ENCODE measurements at regions not wholly inside any gene's neighbourhood (a gene's known extent, or its start where the extent isn't known, plus 50 kb on each side); places are given as distances from the start of the nearest gene placed in this dataset.

- DNase-seq (ENCODE audit: low read depth in 4 of 4, low spot score in 2 of 4) = no peak
These were observed 230.9 kb upstream of the CD96 start for GRCh38 chr3:111311126-111311525.

- DNase-seq (ENCODE audit: low read depth in 4 of 4, low spot score in 2 of 4) = no peak
These were observed 230.2 kb upstream of the CD96 start for GRCh38 chr3:111311709-111312235.

GRCh38 chr3:111314181-111314873 lies 227.7 kb upstream of the CD96 start:
- peak in 1 of 4 donors; percentile 13 for DNase-seq (ENCODE audit: low read depth in 4 of 4, low spot score in 2 of 4)

- DNase-seq (ENCODE audit: low read depth in 4 of 4, low spot score in 2 of 4) = no peak
These were observed 227.1 kb upstream of the CD96 start for GRCh38 chr3:111314898-111315297.

GRCh38 chr3:111315930-111316587 lies 225.9 kb upstream of the CD96 start:
- no peak for DNase-seq (ENCODE audit: low read depth in 4 of 4, low spot score in 2 of 4)

GRCh38 chr3:111318289-111318688 lies 223.7 kb upstream of the CD96 start:
- no peak for DNase-seq (ENCODE audit: low read depth in 4 of 4, low spot score in 2 of 4)

- no peak for DNase-seq (ENCODE audit: low read depth in 4 of 4, low spot score in 2 of 4)
These were observed 222.4 kb upstream of the CD96 start for GRCh38 chr3:111319598-111319997.

GRCh38 chr3:111321786-111322185 lies 220.2 kb upstream of the CD96 start:
- no peak for DNase-seq (ENCODE audit: low read depth in 4 of 4, low spot score in 2 of 4)

GRCh38 chr3:111323019-111323418 lies 219.0 kb upstream of the CD96 start:
- DNase-seq (ENCODE audit: low read depth in 4 of 4, low spot score in 2 of 4) = no peak

- DNase-seq (ENCODE audit: low read depth in 4 of 4, low spot score in 2 of 4) = no peak
These were observed 217.8 kb upstream of the CD96 start for GRCh38 chr3:111324151-111324550.

- no peak for DNase-seq (ENCODE audit: low read depth in 4 of 4, low spot score in 2 of 4)
These were observed 217.4 kb upstream of the CD96 start for GRCh38 chr3:111324645-111325044.

GRCh38 chr3:111325160-111325718 lies 216.8 kb upstream of the CD96 start:
- no peak for DNase-seq (ENCODE audit: low read depth in 4 of 4, low spot score in 2 of 4)

- no peak for DNase-seq (ENCODE audit: low read depth in 4 of 4, low spot score in 2 of 4)
These were observed 215.6 kb upstream of the CD96 start for GRCh38 chr3:111326144-111326995.

GRCh38 chr3:111331306-111331705 lies 210.7 kb upstream of the CD96 start:
- no peak for DNase-seq (ENCODE audit: low read depth in 4 of 4, low spot score in 2 of 4)

GRCh38 chr3:111331912-111332311 lies 210.1 kb upstream of the CD96 start:
- no peak for DNase-seq (ENCODE audit: low read depth in 4 of 4, low spot score in 2 of 4)

GRCh38 chr3:111332488-111333080 lies 209.4 kb upstream of the CD96 start:
- no peak for DNase-seq (ENCODE audit: low read depth in 4 of 4, low spot score in 2 of 4)

- DNase-seq (ENCODE audit: low read depth in 4 of 4, low spot score in 2 of 4) = no peak
These were observed 208.4 kb upstream of the CD96 start for GRCh38 chr3:111333642-111334041.

GRCh38 chr3:111335512-111336303 lies 206.3 kb upstream of the CD96 start:
- DNase-seq (ENCODE audit: low read depth in 4 of 4, low spot score in 2 of 4) = no peak

GRCh38 chr3:111336511-111336910 lies 205.5 kb upstream of the CD96 start:
- DNase-seq (ENCODE audit: low read depth in 4 of 4, low spot score in 2 of 4) = no peak
